ENCODE measurements at regions not wholly inside any gene's neighbourhood (a gene's known extent, or its start where the extent isn't known, plus 50 kb on each side); places are given as distances from the start of the nearest gene placed in this dataset.

- Histone ChIP-seq H3K4me1 (replicated peaks in 1 of 2; ENCODE audit: control insufficient read depth in 2 of 2, insufficient read depth in 2 of 2, low read length in 2 of 2) (peaks cover 0 to 8% of the 10 kb centered on the region in 2 experiments; a peak in 1 of 5 replicates), H3K9me1 (ENCODE audit: control insufficient read depth, insufficient read depth, low read length) (no peaks in the 10 kb centered on the region), H3K27me3 (ENCODE audit: control insufficient read depth in 2 of 2, insufficient read depth in 2 of 2, low read length in 2 of 2) (peaks cover 11 to 30% of the 10 kb centered on the region in 2 experiments; a peak in 3 of 5 replicates), H4K20me1 (replicated peaks; ENCODE audit: control insufficient read depth, insufficient read depth, low read length) (no peaks in the 10 kb centered on the region), H3K79me2 (ENCODE audit: control insufficient read depth, insufficient read depth, low read length) (no peaks in the 10 kb centered on the region), H3K9me3 (replicated peaks; ENCODE audit: control insufficient read depth, insufficient read depth, low read depth, low read length) (no peaks in the 10 kb centered on the region), H3K4me2 (ENCODE audit: insufficient read depth, low read length) (no peak overlapping the region), H3K27ac (ENCODE audit: extremely low read depth, low read depth, low read length) (no peak overlapping the region), H2AFZ (ENCODE audit: low read depth, low read length) (no peak overlapping the region), H3K9ac (ENCODE audit: insufficient read depth in 1 of 2, low read depth in 2 of 2, low read length in 2 of 2) (no peak overlapping the region), H3K36me3 (ENCODE audit: control insufficient read depth, insufficient read depth, low read length) (no peaks in the 10 kb centered on the region), H3K4me3 (no peak overlapping the region)
- in situ Hi-C loops (cut with MboI) (no loop called here), intact Hi-C loops (cut with micrococcal nuclease) (no loop called here)
- CTCF ChIA-PET (ENCODE audit: low intra/inter-chr PET ratio): no interaction called here
- no peak for FAIRE-seq
- no TSS peak for BruUV-seq (replicated peaks)
- WGBS (ENCODE audit: insufficient coverage, low coverage, missing lambda C conversion rate): 0% methylated on average over 1 of the region's 1 CpG
- DNase-seq (ENCODE audit: extremely low read depth in 1 of 4, low spot score in 3 of 4): no peak
- POLR2A ChIA-PET: no interaction called here
- ATAC-seq: no peak
- TF ChIP-seq AFF4 (CRISPR knock-in tag; IDR thresholded peaks at IDR 0.05): no peak
- TF ChIP-seq BCLAF1 (IDR thresholded peaks at IDR 0.05; ENCODE audit: borderline replicate concordance in 1 of 2, control insufficient read depth in 1 of 2, low read depth in 2 of 2, low read length in 1 of 2): no peak
- no peak for TF ChIP-seq IFI16 (CRISPR knock-in tag; IDR thresholded peaks at IDR 0.05)
- TF ChIP-seq IRF9 (tag; IDR thresholded peaks at IDR 0.05): no peak
- no peak for TF ChIP-seq USF1 (CRISPR knock-in tag; IDR thresholded peaks at IDR 0.05)
- TF ChIP-seq PHTF2 (CRISPR knock-in tag; IDR thresholded peaks at IDR 0.05): no peak
- no peak for TF ChIP-seq ZNF644 (tag; IDR thresholded peaks at IDR 0.05; ENCODE audit: low read depth)
- TF ChIP-seq CUX1 (CRISPR knock-in tag; IDR thresholded peaks at IDR 0.05): no peak
Observed at GRCh38 chr2:174686430-174686829, 77.8 kb downstream of the CHRNA1 start.
